Liver (tissue), 3 donors: ENCODE measurements at regions not wholly inside any gene's neighbourhood (a gene's known extent, or its start where the extent isn't known, plus 50 kb on each side); places are given as distances from the start of the nearest gene placed in this dataset.

Experiments used
- GABPA ChIP-seq, 2 donors: IDR thresholded peaks in 1 of 2; conservative IDR thresholded peaks in 1 of 2; 2 replicates each; pipeline ENCODE4 v1.6.1; 2016; ENCODE audit warnings: antibody characterized with exemption in 2 of 2, mild to moderate bottlenecking in 1 of 2, moderate library complexity in 1 of 2
- HNF4G ChIP-seq: IDR thresholded peaks from 2 replicates; pipeline ENCODE4 v1.6.1; 2016; ENCODE audit warnings: antibody characterized with exemption
- SP1 ChIP-seq: IDR thresholded peaks from 2 replicates; pipeline ENCODE4 v1.6.1; 2018; ENCODE audit warnings: antibody characterized with exemption, mild to moderate bottlenecking
- TAF1 ChIP-seq: conservative IDR thresholded peaks from 2 replicates; pipeline ENCODE4 v1.6.1; 2016; ENCODE audit warnings: antibody characterized with exemption, mild to moderate bottlenecking
- TF ChIP-seq, protein P1 (sequence below): fragments of 150-350 bp; IDR thresholded peaks from 2 replicates; pipeline ENCODE4 v1.5.1; 2017; ENCODE audit warnings: improper control_type of control experiment, low read depth, low read length; ENCODE audit not compliant: missing input control
- TF ChIP-seq, protein P2 (sequence below): IDR thresholded peaks from 2 replicates; pipeline ENCODE4 v1.6.1; 2016; ENCODE audit warnings: antibody characterized with exemption
- donor health status: healthy.
- donor health status: healthy.

DNA sequence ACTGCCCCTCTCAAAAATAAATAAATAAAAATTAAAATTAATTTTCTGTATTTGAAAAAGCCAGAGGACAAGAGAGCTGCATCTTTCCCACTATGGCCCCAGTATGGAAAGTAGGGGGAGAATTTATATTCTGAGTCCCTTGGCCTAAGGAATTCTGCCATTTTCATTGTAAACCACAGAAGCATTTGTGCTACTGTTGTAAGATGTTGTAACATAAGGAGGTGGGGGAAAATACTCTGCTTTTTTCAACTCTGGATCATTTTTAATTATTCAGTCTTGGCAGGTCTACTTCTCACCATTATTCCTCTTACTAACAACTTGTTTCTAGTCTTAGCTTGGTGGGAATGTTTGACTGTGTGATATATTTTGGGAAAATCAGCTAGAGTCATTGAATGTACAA lies 52.3 kb upstream of the APC start:
- TF ChIP-seq, protein P1, sequence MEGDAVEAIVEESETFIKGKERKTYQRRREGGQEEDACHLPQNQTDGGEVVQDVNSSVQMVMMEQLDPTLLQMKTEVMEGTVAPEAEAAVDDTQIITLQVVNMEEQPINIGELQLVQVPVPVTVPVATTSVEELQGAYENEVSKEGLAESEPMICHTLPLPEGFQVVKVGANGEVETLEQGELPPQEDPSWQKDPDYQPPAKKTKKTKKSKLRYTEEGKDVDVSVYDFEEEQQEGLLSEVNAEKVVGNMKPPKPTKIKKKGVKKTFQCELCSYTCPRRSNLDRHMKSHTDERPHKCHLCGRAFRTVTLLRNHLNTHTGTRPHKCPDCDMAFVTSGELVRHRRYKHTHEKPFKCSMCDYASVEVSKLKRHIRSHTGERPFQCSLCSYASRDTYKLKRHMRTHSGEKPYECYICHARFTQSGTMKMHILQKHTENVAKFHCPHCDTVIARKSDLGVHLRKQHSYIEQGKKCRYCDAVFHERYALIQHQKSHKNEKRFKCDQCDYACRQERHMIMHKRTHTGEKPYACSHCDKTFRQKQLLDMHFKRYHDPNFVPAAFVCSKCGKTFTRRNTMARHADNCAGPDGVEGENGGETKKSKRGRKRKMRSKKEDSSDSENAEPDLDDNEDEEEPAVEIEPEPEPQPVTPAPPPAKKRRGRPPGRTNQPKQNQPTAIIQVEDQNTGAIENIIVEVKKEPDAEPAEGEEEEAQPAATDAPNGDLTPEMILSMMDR, result no peak
- TF ChIP-seq TAF1 (no peak), GABPA (IDR thresholded peaks at IDR 0.05 in 1 of 2, conservative IDR thresholded peaks at IDR 0.05 in 1 of 2) (no peak), SP1 (no peak), HNF4G (no peak)
- TF ChIP-seq, protein P2, sequence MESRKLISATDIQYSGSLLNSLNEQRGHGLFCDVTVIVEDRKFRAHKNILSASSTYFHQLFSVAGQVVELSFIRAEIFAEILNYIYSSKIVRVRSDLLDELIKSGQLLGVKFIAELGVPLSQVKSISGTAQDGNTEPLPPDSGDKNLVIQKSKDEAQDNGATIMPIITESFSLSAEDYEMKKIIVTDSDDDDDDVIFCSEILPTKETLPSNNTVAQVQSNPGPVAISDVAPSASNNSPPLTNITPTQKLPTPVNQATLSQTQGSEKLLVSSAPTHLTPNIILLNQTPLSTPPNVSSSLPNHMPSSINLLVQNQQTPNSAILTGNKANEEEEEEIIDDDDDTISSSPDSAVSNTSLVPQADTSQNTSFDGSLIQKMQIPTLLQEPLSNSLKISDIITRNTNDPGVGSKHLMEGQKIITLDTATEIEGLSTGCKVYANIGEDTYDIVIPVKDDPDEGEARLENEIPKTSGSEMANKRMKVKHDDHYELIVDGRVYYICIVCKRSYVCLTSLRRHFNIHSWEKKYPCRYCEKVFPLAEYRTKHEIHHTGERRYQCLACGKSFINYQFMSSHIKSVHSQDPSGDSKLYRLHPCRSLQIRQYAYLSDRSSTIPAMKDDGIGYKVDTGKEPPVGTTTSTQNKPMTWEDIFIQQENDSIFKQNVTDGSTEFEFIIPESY, result no peak
